ENCODE measurements at regions not wholly inside any gene's neighbourhood (a gene's known extent, or its start where the extent isn't known, plus 50 kb on each side); places are given as distances from the start of the nearest gene placed in this dataset.

GRCh38 chr10:109253306-109253705 lies 670.0 kb downstream of the XPNPEP1 start:
- Histone ChIP-seq H3K79me2 (ENCODE audit: control insufficient read depth, insufficient read depth, low read length) (no peaks in the 10 kb centered on the region), H3K9me3 (ENCODE audit: control insufficient read depth, insufficient read depth, low read depth, low read length) (no peaks in the 10 kb centered on the region), H2AFZ (ENCODE audit: low read length) (no peak overlapping the region), H3K27ac (ENCODE audit: insufficient read depth, low read length) (no peak overlapping the region), H4K20me1 (ENCODE audit: control insufficient read depth, extremely low read depth, insufficient read depth, low read length) (no peaks in the 10 kb centered on the region), H3K9ac (ENCODE audit: insufficient read depth, low read length) (no peak overlapping the region), H3K4me2 (ENCODE audit: extremely low read depth, insufficient read depth, low read length) (no peak overlapping the region), H3K36me3 (ENCODE audit: control insufficient read depth, insufficient read depth, low read length) (no peaks in the 10 kb centered on the region), H3K4me1 (ENCODE audit: control insufficient read depth, extremely low read depth, insufficient read depth, low read length) (no peaks in the 10 kb centered on the region), H3K27me3 (ENCODE audit: control insufficient read depth, insufficient read depth, low read length) (no peaks in the 10 kb centered on the region), H3K4me3 (replicated peaks in 1 of 4; ENCODE audit: control extremely low read depth in 1 of 4, insufficient read depth in 1 of 4, low read depth in 3 of 4, low read length in 4 of 4) (no peak overlapping the region)
- TF ChIP-seq EZH2 (IDR thresholded peaks at IDR 0.05; ENCODE audit: low read length, missing control alignments) (no peak), CTCF (conservative IDR thresholded peaks at IDR 0.05 in 1 of 2, IDR thresholded peaks at IDR 0.05 in 1 of 2; ENCODE audit: low read depth in 1 of 2, low read length in 2 of 2) (no peak)
- DNase-seq (ENCODE audit: low read depth in 2 of 2): no peak

- Histone ChIP-seq H3K79me2 (ENCODE audit: control insufficient read depth, insufficient read depth, low read length) (no peaks in the 10 kb centered on the region), H2AFZ (ENCODE audit: low read length) (no peak overlapping the region), H4K20me1 (ENCODE audit: control insufficient read depth, extremely low read depth, insufficient read depth, low read length) (no peaks in the 10 kb centered on the region), H3K4me3 (replicated peaks in 1 of 4; ENCODE audit: control extremely low read depth in 1 of 4, insufficient read depth in 1 of 4, low read depth in 3 of 4, low read length in 4 of 4) (no peak overlapping the region), H3K4me2 (ENCODE audit: extremely low read depth, insufficient read depth, low read length) (no peak overlapping the region), H3K4me1 (ENCODE audit: control insufficient read depth, extremely low read depth, insufficient read depth, low read length) (no peaks in the 10 kb centered on the region), H3K27ac (ENCODE audit: insufficient read depth, low read length) (no peak overlapping the region), H3K36me3 (ENCODE audit: control insufficient read depth, insufficient read depth, low read length) (no peaks in the 10 kb centered on the region), H3K27me3 (ENCODE audit: control insufficient read depth, insufficient read depth, low read length) (no peaks in the 10 kb centered on the region), H3K9me3 (ENCODE audit: control insufficient read depth, insufficient read depth, low read depth, low read length) (no peaks in the 10 kb centered on the region), H3K9ac (ENCODE audit: insufficient read depth, low read length) (no peak overlapping the region)
- DNase-seq (ENCODE audit: low read depth in 2 of 2): no peak
- TF ChIP-seq EZH2 (IDR thresholded peaks at IDR 0.05; ENCODE audit: low read length, missing control alignments) (no peak), CTCF (conservative IDR thresholded peaks at IDR 0.05 in 1 of 2, IDR thresholded peaks at IDR 0.05 in 1 of 2; ENCODE audit: low read depth in 1 of 2, low read length in 2 of 2) (no peak)
These were observed 673.2 kb downstream of the XPNPEP1 start for GRCh38 chr10:109250152-109250551.

- H3K27ac ChIP-seq (ENCODE audit: insufficient read depth, low read length): no peak overlapping the region
- no peaks in the 10 kb centered on the region for H4K20me1 ChIP-seq (ENCODE audit: control insufficient read depth, extremely low read depth, insufficient read depth, low read length)
- H3K36me3 ChIP-seq (ENCODE audit: control insufficient read depth, insufficient read depth, low read length): no peaks in the 10 kb centered on the region
- DNase-seq (ENCODE audit: low read depth in 2 of 2): no peak
- no peaks in the 10 kb centered on the region for H3K79me2 ChIP-seq (ENCODE audit: control insufficient read depth, insufficient read depth, low read length)
- H3K9me3 ChIP-seq (ENCODE audit: control insufficient read depth, insufficient read depth, low read depth, low read length): no peaks in the 10 kb centered on the region
- TF ChIP-seq EZH2 (IDR thresholded peaks at IDR 0.05; ENCODE audit: low read length, missing control alignments) (no peak), CTCF (conservative IDR thresholded peaks at IDR 0.05 in 1 of 2, IDR thresholded peaks at IDR 0.05 in 1 of 2; ENCODE audit: low read depth in 1 of 2, low read length in 2 of 2) (no peak)
- H3K4me3 ChIP-seq (replicated peaks in 1 of 4; ENCODE audit: control extremely low read depth in 1 of 4, insufficient read depth in 1 of 4, low read depth in 3 of 4, low read length in 4 of 4): no peak overlapping the region
- no peak overlapping the region for H3K9ac ChIP-seq (ENCODE audit: insufficient read depth, low read length)
- H3K4me2 ChIP-seq (ENCODE audit: extremely low read depth, insufficient read depth, low read length): no peak overlapping the region
- H3K27me3 ChIP-seq (ENCODE audit: control insufficient read depth, insufficient read depth, low read length): no peaks in the 10 kb centered on the region
- no peaks in the 10 kb centered on the region for H3K4me1 ChIP-seq (ENCODE audit: control insufficient read depth, extremely low read depth, insufficient read depth, low read length)
- H2AFZ ChIP-seq (ENCODE audit: low read length): no peak overlapping the region
These were observed 675.5 kb downstream of the XPNPEP1 start for GRCh38 chr10:109247814-109248213.

All from fibroblast of lung (primary cell).